Hematopoietic multipotent progenitor cell (in vitro differentiated cells): ENCODE measurements at regions not wholly inside any gene's neighbourhood (a gene's known extent, or its start where the extent isn't known, plus 50 kb on each side); places are given as distances from the start of the nearest gene placed in this dataset.
"Not testable (repeated sequence)": the region's sequence is repeated elsewhere in the genome, so short reads cannot be mapped to it uniquely, and the experiment has no call there.

Experiments used
- DNase-seq, 3 donors: peaks; one replicate each; pipeline ENCODE4 v3.0.0-alpha.2; 2011 to 2015; ENCODE audit warnings: low read depth in 2 of 3, low spot score in 2 of 3

DNA sequence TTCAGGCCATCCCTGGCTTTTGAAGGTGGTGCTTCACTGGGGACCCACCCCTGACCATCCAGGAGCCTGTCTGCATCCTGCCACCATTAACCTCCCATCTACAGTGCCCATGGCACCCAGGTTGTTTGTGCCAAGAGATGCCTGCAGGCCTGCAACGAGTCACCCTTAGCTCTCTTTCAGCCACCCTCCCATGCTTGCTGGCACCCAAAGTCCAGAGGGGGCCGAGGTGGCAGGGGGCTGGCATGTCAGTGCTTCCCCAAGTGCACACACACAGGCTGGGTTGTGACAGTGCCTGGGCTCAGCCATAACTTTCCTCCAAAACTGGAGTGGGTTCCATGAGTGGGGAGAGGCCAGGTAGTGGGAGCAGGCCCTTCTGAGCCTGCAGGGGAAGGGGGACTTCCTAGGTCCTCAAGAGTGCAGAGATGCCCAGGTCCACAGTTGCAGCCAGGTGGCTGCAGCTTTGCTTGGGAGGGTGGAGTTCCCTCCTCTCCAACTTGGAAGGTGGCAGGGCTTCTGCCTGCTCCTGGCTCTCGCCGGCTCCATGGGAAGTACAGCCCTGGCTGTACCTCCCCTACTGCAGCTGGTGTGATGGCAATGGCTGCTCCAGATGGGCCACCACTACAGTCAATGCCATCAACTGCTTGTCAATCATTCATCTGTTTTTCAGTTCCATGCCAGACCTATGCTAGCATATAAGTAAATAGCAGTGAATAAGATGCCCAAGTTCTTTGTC lies 235.9 kb upstream of the GIMD1 start:
- DNase-seq = no peak

DNA sequence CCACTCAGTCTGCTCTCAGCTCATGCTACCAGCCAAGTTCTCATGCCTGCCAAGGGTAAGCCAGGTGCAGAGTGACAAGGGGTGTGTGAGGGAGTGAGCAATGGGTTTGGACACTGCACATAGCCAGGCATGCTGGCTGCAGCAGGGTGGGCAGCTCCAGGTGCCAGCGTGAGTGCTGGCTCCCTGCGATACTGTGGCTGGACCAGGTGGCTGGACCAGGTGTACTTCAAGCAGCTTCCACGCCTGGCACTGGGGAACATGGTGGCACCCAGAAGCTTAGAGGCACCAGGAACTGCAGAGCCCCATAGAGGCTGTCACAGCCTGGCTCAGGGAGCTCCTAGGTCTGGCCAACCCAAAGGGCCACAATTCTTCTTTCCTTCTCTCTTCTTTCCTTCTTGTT lies 234.9 kb upstream of the GIMD1 start:
- DNase-seq = no peak

DNA sequence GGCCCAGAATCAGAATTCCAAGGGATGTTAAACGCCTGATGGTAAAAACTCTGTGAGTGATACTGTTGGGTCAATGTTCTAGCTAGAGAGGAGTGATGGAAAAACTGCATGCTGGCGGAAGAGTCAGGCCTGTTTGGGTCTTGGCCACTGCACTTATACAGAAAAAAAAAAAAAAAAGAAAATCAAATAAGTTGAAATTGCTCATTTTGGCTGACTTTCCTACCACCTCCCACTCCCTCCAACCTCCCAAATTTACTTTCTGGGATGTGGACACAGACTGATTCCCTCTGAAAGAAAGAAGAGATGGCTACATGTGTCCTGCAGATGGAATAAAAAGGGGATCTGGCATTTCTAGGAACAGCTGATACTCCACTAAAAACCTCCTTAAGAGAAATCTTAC lies 234.1 kb upstream of the GIMD1 start:
- no peak for DNase-seq

DNA sequence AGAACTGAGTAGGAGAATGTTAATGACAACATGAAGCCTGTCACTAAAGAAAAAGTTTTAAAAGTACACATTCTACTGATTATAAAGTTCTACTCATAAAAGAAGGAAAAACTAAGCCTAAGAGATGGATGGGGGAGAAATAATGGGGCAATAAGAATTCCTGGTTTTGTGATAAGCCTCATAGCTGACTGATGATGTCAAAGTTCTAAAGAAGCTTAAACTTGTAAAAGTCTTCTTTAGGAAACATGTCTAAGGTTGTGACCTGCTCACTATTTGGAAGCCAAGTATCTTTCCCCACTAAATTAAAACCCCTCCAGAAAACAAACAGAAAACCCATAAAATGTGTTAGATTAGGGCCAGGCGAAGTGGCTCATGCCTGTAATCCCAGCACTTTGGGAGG lies 232.9 kb upstream of the GIMD1 start:
- no peak for DNase-seq

DNA sequence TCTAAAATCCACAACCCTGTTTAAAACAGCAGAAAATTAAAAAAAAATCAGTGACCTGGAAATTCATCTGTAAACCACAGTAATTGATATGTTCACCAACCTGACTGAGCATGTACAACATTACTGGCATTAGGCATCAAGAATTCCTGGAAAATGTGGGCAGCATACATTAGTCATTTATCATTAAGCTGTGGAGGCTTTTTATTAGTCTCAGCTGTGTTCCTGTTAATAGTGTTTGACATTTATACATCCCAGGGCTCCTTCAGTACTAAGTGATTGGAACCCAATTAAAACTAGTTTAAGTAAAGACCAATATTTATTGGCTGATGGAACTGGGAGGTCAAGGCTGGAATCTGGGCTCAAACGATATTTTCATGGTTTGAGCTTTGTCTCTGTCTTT lies 227.3 kb upstream of the GIMD1 start:
- DNase-seq = no peak

DNA sequence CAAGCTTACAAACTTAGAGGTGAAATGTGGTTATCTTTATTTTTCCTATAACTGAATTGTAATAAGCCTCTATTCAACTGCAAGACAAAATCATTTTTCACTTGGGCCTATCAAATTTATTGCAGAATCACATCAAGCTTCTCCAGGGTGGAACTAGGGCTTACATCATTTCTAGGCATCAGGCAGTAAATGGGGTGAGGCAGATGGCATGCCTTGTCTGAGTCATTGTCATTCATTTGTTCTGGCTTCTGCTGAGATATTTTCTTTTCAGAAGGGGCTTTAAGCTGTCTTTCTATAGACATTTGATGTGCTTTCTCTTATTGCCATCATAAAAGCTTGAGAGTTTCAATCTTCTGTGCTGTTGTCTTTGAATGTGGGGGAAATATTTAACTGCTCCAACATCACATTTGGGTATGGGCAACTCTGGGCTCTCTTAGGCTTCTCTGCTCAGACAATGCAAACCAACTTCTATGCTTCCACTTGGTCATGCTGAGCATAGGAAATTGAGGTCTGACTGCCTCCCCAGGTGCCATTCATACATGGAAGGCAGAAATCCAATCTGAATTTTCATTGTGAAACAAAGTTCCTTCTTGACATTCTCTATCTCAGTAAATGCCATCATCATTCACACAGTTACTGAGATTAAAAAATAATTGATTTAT lies 225.8 kb upstream of the GIMD1 start:
- DNase-seq = no peak

DNA sequence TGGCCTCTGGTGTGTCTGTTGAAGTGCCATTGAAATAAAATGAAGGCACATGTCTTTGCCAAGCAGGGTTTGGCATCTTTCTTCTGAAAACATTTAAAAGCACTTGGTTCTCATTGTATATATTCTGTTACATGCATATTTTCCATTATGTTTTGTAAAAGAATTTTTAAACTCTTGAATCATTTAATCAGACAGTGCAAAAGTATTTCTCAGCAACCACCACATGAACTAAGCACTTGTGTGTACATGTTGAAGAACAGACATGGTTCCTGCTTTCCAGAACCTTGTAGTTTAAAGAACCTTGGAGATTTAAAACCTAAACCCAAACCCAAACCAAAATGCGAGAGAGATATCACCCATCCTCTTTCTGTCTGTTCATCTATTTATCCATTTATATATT lies 220.3 kb upstream of the GIMD1 start:
- no peak for DNase-seq

DNA sequence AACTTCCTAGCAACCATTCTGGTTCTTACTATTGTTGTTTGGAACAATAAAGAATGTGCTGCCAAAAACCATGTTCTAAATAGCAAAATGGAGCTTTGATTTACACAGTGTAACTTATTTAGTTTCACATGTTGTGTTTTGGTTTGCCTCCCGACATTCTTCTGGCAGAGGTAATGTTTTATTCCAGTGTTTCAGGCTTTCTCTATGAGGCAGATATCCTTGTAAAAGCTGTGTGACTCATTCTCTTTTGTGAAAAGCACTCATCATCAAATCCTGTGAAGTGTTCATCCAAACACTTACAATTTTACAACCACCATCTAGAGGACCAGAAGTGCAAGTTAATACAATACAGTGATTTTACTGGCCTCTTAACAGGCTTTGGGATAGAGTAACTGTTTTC lies 219.0 kb upstream of the GIMD1 start:
- DNase-seq = no peak

DNA sequence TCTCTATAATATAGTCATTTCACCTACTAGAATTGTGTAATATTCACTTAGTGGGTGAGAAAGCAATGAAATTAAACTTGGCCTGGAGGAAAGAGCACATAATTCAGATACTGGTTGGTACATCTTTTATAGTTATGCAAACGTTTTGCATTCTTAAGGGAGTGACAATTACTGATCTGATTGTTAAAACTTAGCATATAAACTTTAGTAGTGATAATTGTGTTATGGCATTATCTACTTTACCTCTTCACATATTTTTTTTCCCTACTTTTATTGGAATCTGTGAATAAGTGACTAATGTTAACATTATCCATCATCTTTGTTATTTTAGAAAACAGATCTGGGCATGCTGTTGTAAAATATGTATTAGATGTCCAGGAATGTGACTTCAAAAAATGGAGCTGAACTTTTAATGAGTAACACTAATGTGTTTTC lies 217.4 kb upstream of the GIMD1 start:
- DNase-seq = no peak

DNA sequence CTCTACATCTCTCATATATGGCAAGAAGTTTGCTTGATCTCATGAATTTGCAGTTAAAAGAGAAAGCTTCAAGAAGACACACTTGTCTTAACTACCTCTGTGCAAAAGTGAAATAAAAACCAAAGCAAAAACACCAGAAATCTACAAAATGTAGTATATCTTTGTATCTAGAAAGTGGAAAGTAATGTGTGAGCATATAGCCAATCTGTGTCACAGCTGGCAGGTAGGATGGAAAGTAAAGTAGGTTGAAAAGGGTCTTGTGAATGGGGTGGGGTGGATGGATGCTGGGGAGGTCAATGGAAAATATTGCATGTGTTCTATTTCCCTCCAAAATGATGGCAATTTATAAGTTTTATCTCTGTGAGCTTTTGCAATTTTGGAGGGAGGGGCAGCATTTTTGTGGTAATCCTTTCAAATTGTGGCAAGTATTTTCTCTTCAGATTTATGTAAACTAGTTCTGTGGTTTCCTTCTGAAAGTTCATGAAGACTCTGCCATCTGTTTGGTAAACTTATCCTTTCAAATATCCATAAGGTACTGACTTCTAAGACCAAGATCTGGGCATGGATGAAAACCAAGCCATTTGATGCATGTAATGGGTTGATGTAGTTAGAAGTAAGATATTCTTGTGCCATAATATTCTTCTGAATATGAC lies 215.9 kb upstream of the GIMD1 start:
- no peak for DNase-seq

DNA sequence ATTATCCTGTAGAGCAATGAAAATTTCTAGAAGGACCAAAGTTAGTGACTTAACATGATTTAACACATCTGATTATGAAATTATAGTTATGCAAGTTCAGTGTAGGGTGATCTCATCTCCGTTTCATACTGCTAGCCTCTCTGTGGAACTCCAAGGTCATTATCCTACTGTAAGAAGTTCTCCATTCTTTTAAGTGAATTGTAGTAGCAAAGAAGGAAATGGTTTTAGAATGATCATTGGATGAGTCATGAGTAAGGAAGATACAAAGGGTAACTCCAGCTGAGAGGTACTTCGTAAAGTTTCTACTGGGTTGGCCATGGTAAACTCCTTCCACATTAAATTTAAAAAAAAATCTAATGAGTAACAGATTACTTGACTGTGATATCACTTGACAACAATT lies 215.0 kb upstream of the GIMD1 start:
- no peak for DNase-seq

DNA sequence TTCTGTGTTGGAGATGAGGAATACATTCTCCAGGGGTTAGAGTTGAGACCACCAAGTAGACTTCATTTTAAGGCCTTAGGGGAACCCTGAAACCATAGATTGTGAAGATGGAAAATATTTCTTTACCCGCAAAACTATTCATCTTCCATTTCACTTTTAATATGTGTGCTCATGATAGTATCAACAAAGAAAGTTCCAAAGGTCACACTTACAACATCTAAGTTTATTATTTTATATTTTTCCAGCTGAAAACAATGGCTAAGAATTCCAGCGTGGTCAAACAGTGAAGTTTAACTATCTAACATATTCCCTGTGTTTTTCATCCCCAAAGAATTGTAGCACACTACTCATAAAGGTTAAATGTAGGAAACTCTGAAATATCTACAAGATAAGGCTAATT lies 214.5 kb upstream of the GIMD1 start:
- no peak for DNase-seq

DNA sequence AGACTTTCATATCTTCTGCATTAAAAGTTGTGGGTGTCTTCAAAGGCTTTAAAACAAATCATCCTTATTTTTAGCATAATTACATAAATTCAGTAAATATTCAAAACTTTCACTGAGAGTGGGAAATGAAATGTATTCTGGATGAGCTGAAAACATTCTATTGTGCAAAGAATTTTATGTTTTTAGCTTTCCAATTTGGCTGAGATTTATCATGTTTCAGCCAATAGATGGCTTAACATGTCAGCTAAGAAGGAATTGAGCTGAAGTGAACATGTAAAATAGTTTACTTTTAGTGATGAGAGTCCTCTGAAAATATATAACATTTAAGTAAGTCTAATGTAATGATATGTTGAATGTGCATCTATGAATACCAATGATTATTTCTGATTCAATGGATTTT lies 213.5 kb upstream of the GIMD1 start:
- no peak for DNase-seq

DNA sequence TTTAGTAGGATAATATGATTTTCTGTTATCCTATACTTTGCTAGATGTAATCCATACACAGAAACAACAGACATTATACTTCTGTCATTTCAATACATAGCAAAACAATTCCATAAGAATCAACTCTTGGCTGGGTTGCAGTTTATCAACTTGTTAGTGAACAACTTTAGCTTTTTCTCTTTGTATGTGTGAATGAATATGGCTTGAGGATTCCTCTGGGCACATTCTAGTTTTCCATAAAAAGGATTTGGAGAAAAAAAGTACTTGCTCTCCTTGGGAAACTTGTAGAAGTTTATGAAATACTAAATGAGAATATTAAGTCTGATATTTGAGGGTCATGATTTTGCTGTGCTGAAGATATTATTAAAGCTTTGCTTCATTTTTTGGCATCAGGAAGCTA lies 210.7 kb upstream of the GIMD1 start:
- DNase-seq = no peak

DNA sequence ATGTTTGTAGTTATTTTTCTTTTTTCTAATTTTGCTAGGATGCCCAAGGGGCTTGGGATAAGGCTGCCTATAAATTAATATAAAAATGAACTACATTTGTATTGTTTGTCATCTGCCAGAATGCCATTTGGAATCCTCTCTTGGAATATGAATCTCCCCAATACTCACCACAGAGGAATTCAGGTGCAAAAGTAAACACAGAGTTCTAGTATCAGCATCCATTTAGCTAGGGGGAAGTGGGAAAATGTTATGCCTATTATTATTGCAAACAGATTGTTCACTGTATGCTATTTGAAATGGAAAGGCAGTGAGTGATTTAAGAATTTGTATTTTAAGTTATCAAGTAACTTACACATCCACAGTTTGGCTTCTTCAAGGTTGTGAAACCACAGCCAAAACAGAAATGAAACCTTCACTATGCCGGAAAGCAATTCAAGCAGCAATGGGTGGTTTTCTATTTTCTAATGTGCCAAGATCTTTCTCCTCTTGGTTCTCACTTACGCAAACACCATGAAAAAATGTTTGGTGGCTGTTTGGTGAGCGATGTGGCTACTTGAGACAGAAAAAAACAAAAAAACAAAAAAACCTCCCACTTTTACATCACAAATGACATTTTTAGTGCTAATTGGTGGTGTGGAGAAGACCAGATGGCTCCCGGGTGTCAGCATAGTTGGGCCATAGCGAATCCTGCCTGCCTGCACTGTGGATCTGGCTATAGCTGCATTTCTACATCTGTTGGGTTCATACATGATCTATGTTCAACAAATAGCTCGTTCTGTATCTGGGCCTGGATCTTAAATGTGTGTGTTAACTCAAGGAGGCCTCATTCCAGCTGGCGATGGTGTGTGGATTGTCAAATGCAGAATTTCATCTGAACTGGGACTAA lies 200.8 kb upstream of the GIMD1 start:
- no peak for DNase-seq

DNA sequence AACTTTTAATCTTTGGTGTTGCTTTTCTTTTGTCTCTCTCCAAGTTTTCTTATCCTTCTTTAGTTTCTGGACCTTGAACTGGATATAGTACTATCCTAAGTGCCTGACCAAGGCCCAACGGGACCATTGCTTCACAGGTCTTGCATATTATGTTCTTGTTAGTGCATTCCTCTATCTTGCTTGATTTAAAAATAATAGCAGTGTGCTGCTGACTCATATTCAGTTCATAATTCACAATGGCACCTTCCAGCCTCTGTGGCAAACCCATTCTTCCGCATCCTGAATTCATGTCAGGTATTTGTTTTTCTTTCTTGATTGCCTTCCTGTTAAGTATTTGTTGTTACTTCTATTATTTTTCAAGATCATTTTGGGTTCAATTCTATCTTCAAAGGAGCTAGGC lies 197.1 kb upstream of the GIMD1 start:
- no peak for DNase-seq

DNA sequence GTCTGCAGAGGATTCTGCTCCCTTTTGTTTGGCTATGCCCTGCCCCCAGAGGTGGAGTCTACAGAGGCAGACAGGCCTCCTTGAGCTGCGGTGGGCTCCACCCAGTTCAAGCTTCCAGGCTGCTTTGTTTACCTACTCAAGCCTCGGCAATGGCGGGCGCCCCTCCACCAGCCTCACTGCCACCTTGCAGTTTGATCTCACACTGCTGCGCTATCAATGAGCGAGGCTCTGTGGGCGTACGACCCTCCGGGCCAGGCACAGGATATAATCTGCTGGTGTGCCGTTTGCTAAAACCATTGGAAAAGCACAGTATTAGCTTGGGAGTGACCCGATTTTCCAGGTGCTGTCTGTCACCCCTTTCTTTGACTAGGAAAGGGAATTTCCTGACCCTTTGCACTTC lies 195.1 kb upstream of the GIMD1 start:
- DNase-seq = not testable (repeated sequence)

DNA sequence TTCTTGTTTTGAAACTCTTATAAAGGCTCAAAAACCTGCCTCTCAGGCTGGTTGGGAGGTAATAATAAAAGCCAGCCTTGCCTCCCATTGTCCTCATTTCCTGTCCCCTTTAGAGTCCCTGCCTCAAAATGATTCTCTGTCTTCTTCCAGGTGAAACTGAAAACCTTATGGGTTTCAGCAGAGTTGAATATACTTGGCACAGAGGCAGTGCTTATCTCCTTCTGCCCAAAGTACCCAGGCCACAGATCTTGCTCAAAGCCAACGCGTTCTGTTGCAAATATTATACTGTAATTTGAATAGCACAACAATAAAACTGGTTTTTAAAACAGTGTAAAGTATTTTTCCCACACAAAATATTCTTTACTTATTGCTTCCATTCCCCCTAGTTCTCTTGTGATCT lies 183.1 kb upstream of the GIMD1 start:
- no peak for DNase-seq

DNA sequence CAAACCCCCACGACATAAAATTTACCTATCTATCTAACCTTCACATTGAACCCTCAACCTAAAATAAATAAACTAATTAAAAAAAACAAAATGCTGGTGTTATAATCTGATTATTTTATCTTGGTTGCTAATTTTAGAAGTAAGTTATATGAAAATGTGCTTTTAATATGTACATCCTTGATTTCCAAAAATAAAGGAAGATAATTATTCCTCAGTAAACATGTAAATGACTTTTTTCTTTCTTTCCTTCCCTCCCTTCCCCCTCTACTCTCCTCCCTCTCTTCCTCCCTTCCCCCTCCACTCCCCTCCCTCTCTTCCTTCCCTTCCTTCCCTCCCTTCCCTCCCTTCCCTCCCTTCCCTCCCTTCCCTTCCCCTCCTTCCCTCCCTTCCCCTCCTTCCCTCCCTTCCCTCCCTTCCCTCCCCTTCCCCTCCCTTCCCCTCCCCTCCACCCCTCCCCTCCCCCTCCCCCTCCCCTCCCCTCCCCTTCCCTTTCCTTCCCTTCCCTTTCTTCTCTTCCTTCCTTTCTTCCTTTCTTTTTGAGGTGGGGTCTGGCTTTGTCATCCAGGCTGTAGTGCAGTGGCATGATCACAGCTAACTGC lies 180.0 kb upstream of the GIMD1 start:
- DNase-seq = no peak

DNA sequence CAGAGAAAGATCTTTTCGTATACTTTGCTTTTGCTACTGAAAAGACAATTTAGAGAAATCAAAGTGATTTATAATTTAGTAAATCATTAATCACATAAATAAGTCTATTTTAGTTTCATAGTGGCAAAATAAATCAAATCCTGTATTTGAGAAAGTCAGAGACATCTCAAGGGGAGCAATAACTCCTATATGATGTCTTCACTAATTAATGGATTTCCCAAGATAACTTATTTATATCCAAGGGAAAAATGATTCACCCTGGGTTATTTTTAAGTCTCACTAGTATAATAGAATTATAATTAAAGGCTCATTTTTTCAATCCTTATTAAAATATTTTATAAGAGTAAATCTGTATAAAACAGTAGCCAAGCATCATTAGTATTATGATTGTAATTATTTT lies 177.8 kb upstream of the GIMD1 start:
- DNase-seq = no peak

DNA sequence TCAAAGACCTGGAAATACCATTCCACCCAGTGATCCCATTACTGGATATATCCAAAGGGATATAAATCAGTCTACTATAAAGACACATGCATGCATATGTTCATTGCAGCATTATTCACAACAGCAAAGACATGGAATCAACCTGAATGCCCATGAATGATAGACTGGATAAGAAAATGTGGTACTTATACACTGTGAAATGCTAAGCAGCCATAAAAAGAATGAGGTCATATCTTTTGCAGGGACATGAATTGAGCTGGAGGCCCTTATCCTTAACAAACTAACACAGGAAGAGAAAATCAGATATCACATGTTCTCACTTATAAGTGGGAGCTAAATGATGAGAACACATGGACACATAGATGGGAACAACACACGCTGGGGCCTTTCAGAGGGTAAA lies 174.0 kb upstream of the GIMD1 start:
- not testable (repeated sequence) for DNase-seq
